Kidney (tissue), 13 donors: ENCODE measurements at regions not wholly inside any gene's neighbourhood (a gene's known extent, or its start where the extent isn't known, plus 50 kb on each side); places are given as distances from the start of the nearest gene placed in this dataset.

Source experiments
- DNase-seq, 5 donors: peaks; one replicate each; pipeline ENCODE4 v3.0.0-alpha.2; 2013 to 2020
- FAIRE-seq: peaks from 2 replicates; lab custom pipeline; 2012; peaks lifted over from hg19 to GRCh38; lab: Jason Lieb, UNC
- H3K27ac ChIP-seq, 2 donors: one replicate each; pipeline ENCODE4 v1.7.0; 2013; ENCODE audit warnings: low read depth in 2 of 2, low read length in 2 of 2, inconsistent platforms in 1 of 2
- H3K27me3 ChIP-seq: one replicate; pipeline ENCODE4 v1.7.1; 2013; ENCODE audit warnings: low read length, inconsistent platforms; ENCODE audit not compliant: control insufficient read depth, insufficient read depth
- H3K36me3 ChIP-seq, 3 donors: one replicate each; pipeline versions ENCODE4 v1.7.0 to v1.7.1; 2013; ENCODE audit warnings: low read length in 3 of 3, control low read depth in 1 of 3, inconsistent platforms in 1 of 3; ENCODE audit not compliant: insufficient read depth in 3 of 3, control insufficient read depth in 2 of 3
- H3K4me1 ChIP-seq, 3 donors: one replicate each; pipeline versions ENCODE4 v1.7.0 to v1.7.1; 2013; ENCODE audit warnings: low read length in 3 of 3, inconsistent platforms in 1 of 3, low read depth in 1 of 3; ENCODE audit not compliant: control insufficient read depth in 2 of 3, insufficient read depth in 2 of 3
- H3K4me3 ChIP-seq, 3 donors: one replicate each; pipeline versions ENCODE4 v1.7.0 to v1.8.1; 2013; ENCODE audit warnings: low read length in 3 of 3, control low read depth in 1 of 3, inconsistent platforms in 1 of 3
- H3K9ac ChIP-seq, 3 donors: one replicate each; pipeline versions ENCODE4 v1.7.0 to v1.7.1; 2013; ENCODE audit warnings: low read length in 3 of 3, control low read depth in 1 of 3, inconsistent platforms in 1 of 3
- H3K9me3 ChIP-seq, 3 donors: one replicate each; pipeline versions ENCODE4 v1.7.0 to v1.7.1; 2013; ENCODE audit warnings: low read length in 3 of 3, control low read depth in 1 of 3, inconsistent platforms in 1 of 3; ENCODE audit not compliant: control insufficient read depth in 2 of 3, insufficient read depth in 1 of 3
- intact Hi-C: fragments of 100-400 bp; cut with DNase I; formaldehyde crosslinking; loops from one replicate; pipeline ENCODE4 v1.11.1; 2022
- TF ChIP-seq, protein P1 (sequence below): IDR thresholded peaks from 3 replicates; pipeline ENCODE4 v1.5.1; 2012; ENCODE audit warnings: mild to moderate bottlenecking, moderate library complexity, borderline replicate concordance; ENCODE audit not compliant: insufficient read depth; ENCODE audit errors: extremely low read depth
- donor health status: control.
- donor health status: control.
- donor health status: control.
- donor health status: control.
- donor health status: control.
- donor health status: DM: yes; HTN: yes; CAD: no.
- donor health status: Normal renal cell carcinoma (clear cell type).

- no peak for FAIRE-seq
- Histone ChIP-seq H3K4me1 (no peaks in the 10 kb centered on the region), H3K27me3 (no peaks in the 10 kb centered on the region), H3K27ac (no peak overlapping the region), H3K4me3 (no peak overlapping the region), H3K36me3 (no peaks in the 10 kb centered on the region), H3K9me3 (no peaks in the 10 kb centered on the region), H3K9ac (no peak overlapping the region)
- TF ChIP-seq, protein P1, sequence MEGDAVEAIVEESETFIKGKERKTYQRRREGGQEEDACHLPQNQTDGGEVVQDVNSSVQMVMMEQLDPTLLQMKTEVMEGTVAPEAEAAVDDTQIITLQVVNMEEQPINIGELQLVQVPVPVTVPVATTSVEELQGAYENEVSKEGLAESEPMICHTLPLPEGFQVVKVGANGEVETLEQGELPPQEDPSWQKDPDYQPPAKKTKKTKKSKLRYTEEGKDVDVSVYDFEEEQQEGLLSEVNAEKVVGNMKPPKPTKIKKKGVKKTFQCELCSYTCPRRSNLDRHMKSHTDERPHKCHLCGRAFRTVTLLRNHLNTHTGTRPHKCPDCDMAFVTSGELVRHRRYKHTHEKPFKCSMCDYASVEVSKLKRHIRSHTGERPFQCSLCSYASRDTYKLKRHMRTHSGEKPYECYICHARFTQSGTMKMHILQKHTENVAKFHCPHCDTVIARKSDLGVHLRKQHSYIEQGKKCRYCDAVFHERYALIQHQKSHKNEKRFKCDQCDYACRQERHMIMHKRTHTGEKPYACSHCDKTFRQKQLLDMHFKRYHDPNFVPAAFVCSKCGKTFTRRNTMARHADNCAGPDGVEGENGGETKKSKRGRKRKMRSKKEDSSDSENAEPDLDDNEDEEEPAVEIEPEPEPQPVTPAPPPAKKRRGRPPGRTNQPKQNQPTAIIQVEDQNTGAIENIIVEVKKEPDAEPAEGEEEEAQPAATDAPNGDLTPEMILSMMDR, result no peak
- intact Hi-C loops, result no loop called here
- DNase-seq, result peak in 1 of 5 donors; percentile 60
Observed at GRCh38 chr13:111513766-111514609, 193.5 kb downstream of the TEX29 start.

- FAIRE-seq, result no peak
- Histone ChIP-seq H3K4me3 (no peak overlapping the region), H3K36me3 (no peaks in the 10 kb centered on the region), H3K27me3 (no peaks in the 10 kb centered on the region), H3K27ac (no peak overlapping the region), H3K4me1 (no peaks in the 10 kb centered on the region), H3K9me3 (no peaks in the 10 kb centered on the region), H3K9ac (no peak overlapping the region)
- TF ChIP-seq, protein P1, result no peak
- intact Hi-C loops, result no loop called here
- DNase-seq, result peak; percentile 58 to 73 (median 63)
Observed at GRCh38 chr13:111514610-111515306, 194.3 kb downstream of the TEX29 start.

DNA sequence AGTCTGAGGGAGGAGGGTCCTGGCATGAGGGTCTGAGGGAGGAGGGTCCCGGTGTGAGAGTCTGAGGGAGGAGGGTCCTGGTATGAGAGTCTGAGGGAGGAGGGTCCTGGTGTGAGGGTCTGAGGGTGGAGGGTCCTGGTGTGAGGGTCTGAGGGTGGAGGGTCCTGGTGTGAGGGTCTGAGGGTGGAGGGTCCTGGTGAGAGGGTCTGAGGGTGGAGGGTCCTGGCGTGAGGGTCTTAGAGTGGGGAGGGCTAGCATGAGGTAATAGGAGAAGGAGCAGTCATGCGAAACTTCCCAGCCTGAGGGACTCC, 194.8 kb downstream of the TEX29 start:
- H3K36me3 ChIP-seq, result no peaks in the 10 kb centered on the region
- DNase-seq (peak in 1 of 5 donors; percentile 47), FAIRE-seq (no peak)
- H3K27me3 ChIP-seq, result no peaks in the 10 kb centered on the region
- no peak overlapping the region for H3K9ac ChIP-seq
- H3K4me3 ChIP-seq, result no peak overlapping the region
- no peaks in the 10 kb centered on the region for H3K9me3 ChIP-seq
- intact Hi-C loops, result no loop called here
- TF ChIP-seq, protein P1, result no peak
- no peaks in the 10 kb centered on the region for H3K4me1 ChIP-seq
- H3K27ac ChIP-seq, result no peak overlapping the region
